HepG2 (cell line): ENCODE measurements at regions not wholly inside any gene's neighbourhood (a gene's known extent, or its start where the extent isn't known, plus 50 kb on each side); places are given as distances from the start of the nearest gene placed in this dataset.

ENCODE experiments used
- ATAC-seq: fragments of 200-7000 bp; cut with Tn5 transposase; 3 replicates; pipeline ENCODE4 v1.9.1; 2020; ENCODE audit warnings: mild to moderate bottlenecking, moderate library complexity
- BruUV-seq: library from RNA; stranded (reverse); fragments of 400-500 nt; replicated peaks from 2 replicates; lab custom pipeline; 2021; lab: Mats Ljungman, UMichigan
- CTCF ChIA-PET: fragments of 300-600 bp; formaldehyde crosslinking; extraction: SDS; loops from one replicate; lab custom pipeline; 2021; ENCODE audit warnings: low total read pairs, inconsistent platforms, low intra/inter-chr PET ratio; lab: Yijun Ruan, JAX
- POLR2A ChIA-PET: fragments of 350-600 bp; sonication (Branson Sonifier 250); formaldehyde crosslinking; loops from one replicate; lab custom pipeline; 2020; ENCODE audit warnings: antibody characterized with exemption, inconsistent platforms; lab: Yijun Ruan, JAX
- DNase-seq: peaks from one replicate; pipeline ENCODE4 v3.0.0-alpha.2; 2015; ENCODE audit warnings: low spot score
- FAIRE-seq: peaks from 3 replicates; lab custom pipeline; 2011; peaks lifted over from hg19 to GRCh38; lab: Jason Lieb, UNC
- H2AFZ ChIP-seq: one replicate; pipeline ENCODE4 v1.6.1; 2011; ENCODE audit warnings: low read length, inconsistent platforms
- H3K27ac ChIP-seq: fragments of 300-600 bp; 3 replicates; pipeline ENCODE4 v1.8.0; 2011; ENCODE audit warnings: mixed run types, mild to moderate bottlenecking, mixed read lengths, low read length, inconsistent platforms; ENCODE audit not compliant: insufficient read depth; ENCODE audit errors: extremely low read length
- H3K27me3 ChIP-seq, 2 experiments: fragments of 200-600 bp in 1 of 2; 2 replicates in 1 of 2; 3 replicates in 1 of 2; pipeline versions ENCODE4 v1.6.0 to v1.8.0; 2011; ENCODE audit warnings: low read length in 2 of 2, mild to moderate bottlenecking in 2 of 2, moderate library complexity in 2 of 2, inconsistent platforms in 1 of 2; ENCODE audit not compliant: insufficient read depth in 2 of 2, control insufficient read depth in 1 of 2
- H3K36me3 ChIP-seq, 2 experiments: fragments of 200-600 bp in 1 of 2; replicated peaks in 1 of 2; 2 replicates in 1 of 2; 3 replicates in 1 of 2; pipeline versions ENCODE4 v1.5.1 to v1.8.0; 2011; ENCODE audit warnings: low read length in 2 of 2, inconsistent platforms in 1 of 2; ENCODE audit not compliant: insufficient read depth in 2 of 2, control insufficient read depth in 1 of 2
- H3K4me1 ChIP-seq: 2 replicates; pipeline ENCODE4 v1.5.1; 2012; ENCODE audit warnings: low read length, inconsistent platforms; ENCODE audit not compliant: insufficient read depth
- H3K4me2 ChIP-seq: 2 replicates; pipeline ENCODE4 v1.6.0; 2011; ENCODE audit warnings: low read depth, low read length, inconsistent platforms
- H3K4me3 ChIP-seq, 3 experiments: fragments of 200-600 bp in 1 of 3; sonication (generic), shearing (Covaris generic) in 1 of 3; replicated peaks in 1 of 3; 2 replicates each; pipeline ENCODE4 v1.5.1; 2011 to 2016; ENCODE audit warnings: low read length in 3 of 3, inconsistent platforms in 2 of 3, low read depth in 2 of 3, mild to moderate bottlenecking in 2 of 3, control low read depth in 1 of 3, mixed read lengths in 1 of 3; ENCODE audit not compliant: insufficient read depth in 1 of 3
- H3K79me2 ChIP-seq: one replicate; pipeline ENCODE4 v1.6.1; 2011; ENCODE audit warnings: low read length, inconsistent platforms; ENCODE audit not compliant: insufficient read depth
- H3K9ac ChIP-seq: 2 replicates; pipeline ENCODE4 v1.6.0; 2011; ENCODE audit warnings: mild to moderate bottlenecking, low read depth, low read length, inconsistent platforms; ENCODE audit not compliant: insufficient read depth
- H3K9me3 ChIP-seq: 2 replicates; pipeline ENCODE4 v1.5.1; 2012; ENCODE audit warnings: mild to moderate bottlenecking, low read length
- H4K20me1 ChIP-seq: 2 replicates; pipeline ENCODE4 v1.6.0; 2011; ENCODE audit warnings: inconsistent platforms, mild to moderate bottlenecking, low read length, moderate library complexity; ENCODE audit not compliant: insufficient read depth
- CEBPB ChIP-seq: IDR thresholded peaks from 2 replicates; pipeline ENCODE4 v1.6.1; 2011; ENCODE audit warnings: low read depth, low read length, improper control_type of control experiment, borderline replicate concordance
- ERF ChIP-seq: IDR thresholded peaks from 2 replicates; pipeline ENCODE4 v1.6.1; 2018; ENCODE audit warnings: missing biosample characterization, missing genetic modification reagents
- ESRRA ChIP-seq: sonication (generic); formaldehyde crosslinking; IDR thresholded peaks from 2 replicates; pipeline ENCODE4 v1.5.1; 2020; ENCODE audit warnings: mild to moderate bottlenecking, low read depth, missing genetic modification reagents
- GATA4 ChIP-seq: sonication (generic); IDR thresholded peaks from 2 replicates; pipeline ENCODE4 v1.6.1; 2016; ENCODE audit warnings: antibody characterized with exemption, low read depth, borderline replicate concordance
- NCOA2 ChIP-seq: sonication (generic); formaldehyde crosslinking; IDR thresholded peaks from 2 replicates; pipeline ENCODE4 v1.8.0; 2022; ENCODE audit warnings: inconsistent platforms
- RAD21 ChIP-seq: fragments of 450-650 bp; formaldehyde crosslinking; IDR thresholded peaks from 2 replicates; pipeline ENCODE4 v1.5.0; 2020; ENCODE audit warnings: mild to moderate bottlenecking
- SIN3A ChIP-seq: IDR thresholded peaks from 2 replicates; pipeline ENCODE4 v1.6.1; 2011; ENCODE audit warnings: low read depth, mild to moderate bottlenecking, control low read depth, low read length, borderline replicate concordance
- SRY ChIP-seq: sonication (generic); formaldehyde crosslinking; IDR thresholded peaks from 2 replicates; pipeline ENCODE4 v1.8.0; 2022; ENCODE audit warnings: mild to moderate bottlenecking, missing genetic modification reagents
- U2AF1 ChIP-seq: fragments of 200-400 bp; formaldehyde crosslinking; optimal IDR thresholded peaks from 2 replicates; pipeline ENCODE3; 2017; ENCODE audit warnings: mild to moderate bottlenecking, low read depth, low read length
- ZBTB33 ChIP-seq: sonication (generic); formaldehyde crosslinking; IDR thresholded peaks from 2 replicates; pipeline ENCODE4 v1.4.0; 2020; ENCODE audit warnings: missing genetic modification reagents
- ZFAT ChIP-seq: sonication (generic); formaldehyde crosslinking; conservative IDR thresholded peaks from 2 replicates; pipeline ENCODE4 v1.8.1; 2023; ENCODE audit warnings: missing genetic modification reagents, inconsistent platforms
- ZNF274 ChIP-seq: sonication (generic); formaldehyde crosslinking; IDR thresholded peaks from 2 replicates; pipeline ENCODE4 v1.5.1; 2020; ENCODE audit warnings: mild to moderate bottlenecking, missing genetic modification reagents
- ZNF280B ChIP-seq: sonication (generic); formaldehyde crosslinking; IDR thresholded peaks from 2 replicates; pipeline ENCODE4 v1.5.0; 2020; ENCODE audit warnings: missing genetic modification reagents, mild to moderate bottlenecking, borderline replicate concordance
- ZNF30 ChIP-seq: sonication (generic); formaldehyde crosslinking; IDR thresholded peaks from 2 replicates; pipeline ENCODE4 v1.5.0; 2020; ENCODE audit warnings: mild to moderate bottlenecking, missing genetic modification reagents
- ZNF382 ChIP-seq: sonication (generic); formaldehyde crosslinking; IDR thresholded peaks from 2 replicates; pipeline ENCODE4 v1.5.0; 2020; ENCODE audit warnings: missing genetic modification reagents, mild to moderate bottlenecking, borderline replicate concordance
- ZNF7 ChIP-seq: IDR thresholded peaks from 2 replicates; pipeline ENCODE4 v1.6.1; 2016; ENCODE audit warnings: missing biosample characterization, missing genetic modification reagents
- WGBS: methylation state at CpG from one replicate; pipeline ENCODE4 v1.1.6; 2017; ENCODE audit warnings: low lambda C conversion rate; 5-methylcytosine and 5-hydroxymethylcytosine counted together
- in situ Hi-C: cut with HindIII; loops from 2 replicates; pipeline ENCODE4 v1.10.0; 2017; ENCODE audit warnings: low pct_unique_long_range_greater_than_20kb; ENCODE audit not compliant: extremely low pct_ligation_motif_present
- intact Hi-C: fragments of 100-400 bp; cut with micrococcal nuclease; formaldehyde crosslinking; loops from one replicate; pipeline ENCODE4 v1.10.0; 2022; ENCODE audit not compliant: unreplicated experiment

- ATAC-seq = no peak
- H3K27me3 ChIP-seq = peaks cover 17 to 96% of the 10 kb centered on the region in 2 experiments
- ChIA-PET POLR2A (no interaction called here), CTCF (no interaction called here)
- BruUV-seq = no TSS peak
- no peaks in the 10 kb centered on the region for H3K36me3 ChIP-seq
- H2AFZ ChIP-seq = no peak overlapping the region
- H3K4me1 ChIP-seq = no peaks in the 10 kb centered on the region
- FAIRE-seq = no peak
- WGBS = 23% methylated on average over 12 of the region's 12 CpGs
- H3K79me2 ChIP-seq = no peaks in the 10 kb centered on the region
- H3K4me2 ChIP-seq = no peak overlapping the region
- no peak overlapping the region for H3K27ac ChIP-seq
- H3K9me3 ChIP-seq = no peaks in the 10 kb centered on the region
- DNase-seq = no peak
- H4K20me1 ChIP-seq = no peaks in the 10 kb centered on the region
- H3K4me3 ChIP-seq = no peak overlapping the region
- in situ Hi-C loops = no loop called here
- TF ChIP-seq ERF (CRISPR knock-in tag) (no peak), SRY (no peak), NCOA2 (CRISPR knock-in tag) (no peak)
- H3K9ac ChIP-seq = no peak overlapping the region
- intact Hi-C loops = no loop called here
These were observed 148.8 kb downstream of the TRIM27 start for GRCh38 chr6:28775052-28775376.

GRCh38 chr6:28775405-28776129 is 148.2 kb downstream of the TRIM27 start:
- no peaks in the 10 kb centered on the region for H3K9me3 ChIP-seq
- no peak for ATAC-seq
- H3K27me3 ChIP-seq = peaks cover 19 to 96% of the 10 kb centered on the region in 2 experiments
- no TSS peak for BruUV-seq
- no peak for DNase-seq
- in situ Hi-C loops (no loop called here), intact Hi-C loops (no loop called here)
- CTCF ChIA-PET = no interaction called here
- no peak overlapping the region for H2AFZ ChIP-seq
- H4K20me1 ChIP-seq = no peaks in the 10 kb centered on the region
- WGBS = 36% methylated on average over 38 of the region's 39 CpGs
- no peaks in the 10 kb centered on the region for H3K4me1 ChIP-seq
- no peak overlapping the region for H3K27ac ChIP-seq
- no peak overlapping the region for H3K4me2 ChIP-seq
- POLR2A ChIA-PET = no interaction called here
- no peak overlapping the region for H3K4me3 ChIP-seq
- no peak for FAIRE-seq
- H3K79me2 ChIP-seq = no peaks in the 10 kb centered on the region
- no peak overlapping the region for H3K9ac ChIP-seq
- TF ChIP-seq ZNF7 (CRISPR knock-in tag) (no peak), U2AF1 (no peak), ZNF382 (CRISPR knock-in tag) (no peak), ZNF274 (CRISPR knock-in tag) (no peak), ZBTB33 (no peak), ZNF280B (CRISPR knock-in tag) (no peak), ZFAT (CRISPR knock-in tag) (no peak), RAD21 (no peak), GATA4 (no peak), SIN3A (no peak), ESRRA (no peak), CEBPB (no peak), ZNF30 (CRISPR knock-in tag) (no peak)
- no peaks in the 10 kb centered on the region for H3K36me3 ChIP-seq
